ENCODE measurements at regions not wholly inside any gene's neighbourhood (a gene's known extent, or its start where the extent isn't known, plus 50 kb on each side); places are given as distances from the start of the nearest gene placed in this dataset.

DNA sequence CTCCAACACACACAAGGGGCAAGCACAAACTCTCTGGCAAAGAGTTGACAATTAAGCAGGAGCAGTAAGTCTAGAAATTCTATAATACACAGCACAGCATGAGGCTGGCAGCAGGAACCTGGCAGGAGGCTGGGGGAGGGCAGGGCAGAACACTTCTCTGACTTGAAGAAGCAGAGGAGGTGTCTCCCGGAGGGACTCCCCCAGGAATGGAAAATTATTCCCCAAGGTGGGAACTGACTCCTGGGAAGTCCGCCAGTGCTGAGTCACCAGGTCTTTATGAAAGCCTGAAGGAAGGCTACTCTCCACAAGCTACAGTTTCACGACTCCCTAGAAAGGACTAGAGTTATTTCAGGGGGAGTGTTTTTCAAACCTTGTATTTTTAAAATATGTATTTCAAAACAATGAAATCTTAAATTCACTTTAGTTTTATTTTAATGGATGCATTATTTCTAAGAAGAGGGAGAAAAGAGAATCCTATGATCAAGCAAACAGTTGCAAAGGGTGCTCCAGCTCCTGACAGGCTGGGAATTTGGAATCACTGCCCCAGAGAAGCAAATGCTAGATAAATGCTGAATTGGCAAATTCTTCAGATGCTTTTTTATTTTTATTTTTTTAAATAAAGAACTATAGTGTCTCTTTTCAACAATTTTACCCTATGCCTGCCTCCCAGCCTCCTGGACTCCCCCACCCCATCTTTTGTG lies 192.8 kb downstream of the LY86 start:
- TF ChIP-seq CTCF (IDR thresholded peaks at IDR 0.05 in 2 of 3, conservative IDR thresholded peaks at IDR 0.05 in 1 of 3; ENCODE audit: insufficient read depth in 2 of 3, low read depth in 1 of 3, low read length in 3 of 3) (no peak), RNF219 (CRISPR knock-in tag; IDR thresholded peaks at IDR 0.05) (no peak)
- TF ChIP-seq, protein P1, sequence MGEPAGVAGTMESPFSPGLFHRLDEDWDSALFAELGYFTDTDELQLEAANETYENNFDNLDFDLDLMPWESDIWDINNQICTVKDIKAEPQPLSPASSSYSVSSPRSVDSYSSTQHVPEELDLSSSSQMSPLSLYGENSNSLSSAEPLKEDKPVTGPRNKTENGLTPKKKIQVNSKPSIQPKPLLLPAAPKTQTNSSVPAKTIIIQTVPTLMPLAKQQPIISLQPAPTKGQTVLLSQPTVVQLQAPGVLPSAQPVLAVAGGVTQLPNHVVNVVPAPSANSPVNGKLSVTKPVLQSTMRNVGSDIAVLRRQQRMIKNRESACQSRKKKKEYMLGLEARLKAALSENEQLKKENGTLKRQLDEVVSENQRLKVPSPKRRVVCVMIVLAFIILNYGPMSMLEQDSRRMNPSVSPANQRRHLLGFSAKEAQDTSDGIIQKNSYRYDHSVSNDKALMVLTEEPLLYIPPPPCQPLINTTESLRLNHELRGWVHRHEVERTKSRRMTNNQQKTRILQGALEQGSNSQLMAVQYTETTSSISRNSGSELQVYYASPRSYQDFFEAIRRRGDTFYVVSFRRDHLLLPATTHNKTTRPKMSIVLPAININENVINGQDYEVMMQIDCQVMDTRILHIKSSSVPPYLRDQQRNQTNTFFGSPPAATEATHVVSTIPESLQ (CRISPR knock-in tag; IDR thresholded peaks at IDR 0.05), result no peak

Data from K562 (cell line).